ENCODE measurements at regions not wholly inside any gene's neighbourhood (a gene's known extent, or its start where the extent isn't known, plus 50 kb on each side); places are given as distances from the start of the nearest gene placed in this dataset.

DNA sequence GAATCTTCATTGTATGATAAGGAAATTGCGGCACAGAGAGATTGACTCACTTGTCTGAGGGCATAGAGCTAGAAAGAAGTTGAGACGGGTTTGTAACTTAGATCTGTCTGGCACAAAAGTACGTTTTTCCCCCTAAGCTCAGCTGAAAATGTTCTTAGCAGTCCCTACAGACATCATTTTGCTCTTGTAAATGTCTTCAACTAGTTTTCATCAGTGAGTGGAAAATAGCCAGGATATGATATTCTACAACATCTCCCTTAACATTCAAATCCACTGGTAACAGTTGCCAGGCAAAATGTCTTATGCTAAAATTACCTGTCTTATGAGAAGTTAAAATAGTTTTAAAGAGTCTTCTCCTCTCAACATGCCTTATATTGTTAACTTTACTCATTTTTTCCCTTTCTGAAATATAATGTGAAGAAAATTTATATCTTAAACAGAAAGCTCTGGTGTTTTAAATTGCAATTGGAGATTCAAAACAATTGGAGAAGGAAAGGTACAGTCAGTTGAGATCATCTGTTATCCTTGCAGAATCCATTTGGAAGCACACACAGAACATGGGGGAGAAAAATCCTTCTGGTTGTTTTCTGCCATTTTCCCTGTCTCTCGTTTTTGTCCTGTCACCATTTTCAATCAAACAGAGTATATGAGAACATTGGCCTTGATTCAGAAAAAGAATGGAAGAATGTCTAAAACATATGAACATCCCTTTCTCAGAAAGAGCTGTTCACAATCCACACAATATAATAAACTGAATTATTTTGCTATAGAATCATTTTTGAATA, 255.0 kb downstream of the TRIB2 start:
- no peaks in the 10 kb centered on the region for H3K27me3 ChIP-seq (ENCODE audit: control insufficient read depth, extremely low read depth, insufficient read depth, low read length)
- no peaks in the 10 kb centered on the region for H3K79me2 ChIP-seq (ENCODE audit: control insufficient read depth, insufficient read depth, low read length)
- H4K20me1 ChIP-seq (ENCODE audit: control insufficient read depth, extremely low read depth, insufficient read depth, low read length) = no peaks in the 10 kb centered on the region
- FAIRE-seq (no peak), DNase-seq (ENCODE audit: low read depth, low spot score) (no peak)
- peak overlapping the region; percentile 15 for H3K27ac ChIP-seq (ENCODE audit: control insufficient read depth, insufficient read depth, low read length)
- H2AFZ ChIP-seq (ENCODE audit: control insufficient read depth, low read length) = no peak overlapping the region
- H3K4me2 ChIP-seq (ENCODE audit: control insufficient read depth, extremely low read depth, insufficient read depth, low read depth, low read length) = no peak overlapping the region
- H3K9me3 ChIP-seq (ENCODE audit: control insufficient read depth, low read depth, low read length) = no peaks in the 10 kb centered on the region
- H3K4me1 ChIP-seq (ENCODE audit: control insufficient read depth, extremely low read depth, insufficient read depth, low read length) = peaks cover 22% of the 10 kb centered on the region
- H3K9me1 ChIP-seq (ENCODE audit: control insufficient read depth, extremely low read depth, insufficient read depth, low read length) = no peaks in the 10 kb centered on the region
- no peaks in the 10 kb centered on the region for H3K36me3 ChIP-seq (ENCODE audit: control insufficient read depth in 2 of 2, extremely low read depth in 1 of 2, insufficient read depth in 2 of 2, low read length in 2 of 2)
- TF ChIP-seq, protein P1, sequence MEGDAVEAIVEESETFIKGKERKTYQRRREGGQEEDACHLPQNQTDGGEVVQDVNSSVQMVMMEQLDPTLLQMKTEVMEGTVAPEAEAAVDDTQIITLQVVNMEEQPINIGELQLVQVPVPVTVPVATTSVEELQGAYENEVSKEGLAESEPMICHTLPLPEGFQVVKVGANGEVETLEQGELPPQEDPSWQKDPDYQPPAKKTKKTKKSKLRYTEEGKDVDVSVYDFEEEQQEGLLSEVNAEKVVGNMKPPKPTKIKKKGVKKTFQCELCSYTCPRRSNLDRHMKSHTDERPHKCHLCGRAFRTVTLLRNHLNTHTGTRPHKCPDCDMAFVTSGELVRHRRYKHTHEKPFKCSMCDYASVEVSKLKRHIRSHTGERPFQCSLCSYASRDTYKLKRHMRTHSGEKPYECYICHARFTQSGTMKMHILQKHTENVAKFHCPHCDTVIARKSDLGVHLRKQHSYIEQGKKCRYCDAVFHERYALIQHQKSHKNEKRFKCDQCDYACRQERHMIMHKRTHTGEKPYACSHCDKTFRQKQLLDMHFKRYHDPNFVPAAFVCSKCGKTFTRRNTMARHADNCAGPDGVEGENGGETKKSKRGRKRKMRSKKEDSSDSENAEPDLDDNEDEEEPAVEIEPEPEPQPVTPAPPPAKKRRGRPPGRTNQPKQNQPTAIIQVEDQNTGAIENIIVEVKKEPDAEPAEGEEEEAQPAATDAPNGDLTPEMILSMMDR (optimal IDR thresholded peaks at IDR 0.05 in 1 of 3, IDR thresholded peaks at IDR 0.05 in 1 of 3, conservative IDR thresholded peaks at IDR 0.05 in 1 of 3; ENCODE audit: extremely low read depth in 1 of 3, insufficient read depth in 2 of 3, low read length in 3 of 3) = no peak
- TF ChIP-seq EZH2 (IDR thresholded peaks at IDR 0.05; ENCODE audit: low read length) = no peak
- H3K4me3 ChIP-seq (ENCODE audit: control insufficient read depth in 2 of 3, extremely low read depth in 1 of 3, insufficient read depth in 2 of 3, low read depth in 1 of 3, low read length in 3 of 3) = no peak overlapping the region
- dilution Hi-C loops (cut with MboI; ENCODE audit: extremely low pct_ligation_motif_present, low sequenced_read_pairs) = no loop called here
- H3K9ac ChIP-seq (ENCODE audit: control insufficient read depth, extremely low read depth, insufficient read depth, low read length) = no peak overlapping the region

DNA sequence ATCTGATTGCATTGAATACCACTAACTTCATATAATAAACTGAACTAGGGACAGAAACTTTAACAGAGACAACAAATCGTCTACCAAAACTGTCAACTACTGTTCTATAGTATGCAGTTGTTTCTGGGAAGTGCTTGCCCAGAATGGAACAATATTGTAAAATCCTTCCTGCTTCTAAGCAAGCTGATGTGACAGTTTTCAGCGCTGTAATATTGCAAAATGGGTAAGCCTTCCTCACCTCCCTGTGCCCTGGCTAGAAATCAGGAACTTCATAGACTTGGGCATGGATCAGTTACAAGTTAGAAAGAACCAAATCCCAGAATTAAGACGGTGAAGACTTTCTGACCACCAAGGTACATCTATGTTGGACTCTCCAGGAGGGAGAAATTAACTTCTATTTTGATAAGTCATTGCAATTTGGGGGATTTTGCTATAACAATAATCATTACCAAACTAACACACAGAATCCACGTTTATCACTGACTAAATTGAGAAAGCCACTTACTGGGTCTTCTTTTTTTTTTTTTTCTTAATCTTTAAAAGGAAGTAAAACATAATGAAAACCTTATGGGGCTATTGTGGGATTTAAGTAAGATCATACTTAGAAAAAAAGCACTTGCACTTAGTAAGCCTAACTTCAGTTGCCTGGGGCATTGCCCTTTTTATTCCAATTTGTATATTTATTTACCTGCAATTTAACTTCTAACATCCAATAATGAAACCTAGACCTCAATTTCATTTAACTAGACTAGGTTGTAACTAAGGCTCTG, 261.5 kb downstream of the TRIB2 start:
- no peak overlapping the region for H2AFZ ChIP-seq (ENCODE audit: control insufficient read depth, low read length)
- FAIRE-seq (no peak), DNase-seq (ENCODE audit: low read depth, low spot score) (no peak)
- H3K4me3 ChIP-seq (ENCODE audit: control insufficient read depth in 2 of 3, extremely low read depth in 1 of 3, insufficient read depth in 2 of 3, low read depth in 1 of 3, low read length in 3 of 3) = no peak overlapping the region
- H4K20me1 ChIP-seq (ENCODE audit: control insufficient read depth, extremely low read depth, insufficient read depth, low read length) = no peaks in the 10 kb centered on the region
- TF ChIP-seq EZH2 (IDR thresholded peaks at IDR 0.05; ENCODE audit: low read length) = no peak
- TF ChIP-seq, protein P1 (optimal IDR thresholded peaks at IDR 0.05 in 1 of 3, IDR thresholded peaks at IDR 0.05 in 1 of 3, conservative IDR thresholded peaks at IDR 0.05 in 1 of 3; ENCODE audit: extremely low read depth in 1 of 3, insufficient read depth in 2 of 3, low read length in 3 of 3) = no peak
- no peaks in the 10 kb centered on the region for H3K27me3 ChIP-seq (ENCODE audit: control insufficient read depth, extremely low read depth, insufficient read depth, low read length)
- dilution Hi-C loops (cut with MboI; ENCODE audit: extremely low pct_ligation_motif_present, low sequenced_read_pairs) = no loop called here
- no peak overlapping the region for H3K27ac ChIP-seq (ENCODE audit: control insufficient read depth, insufficient read depth, low read length)
- H3K4me1 ChIP-seq (ENCODE audit: control insufficient read depth, extremely low read depth, insufficient read depth, low read length) = peaks cover 16% of the 10 kb centered on the region
- H3K9ac ChIP-seq (ENCODE audit: control insufficient read depth, extremely low read depth, insufficient read depth, low read length) = no peak overlapping the region
- no peaks in the 10 kb centered on the region for H3K9me1 ChIP-seq (ENCODE audit: control insufficient read depth, extremely low read depth, insufficient read depth, low read length)
- no peaks in the 10 kb centered on the region for H3K79me2 ChIP-seq (ENCODE audit: control insufficient read depth, insufficient read depth, low read length)
- no peaks in the 10 kb centered on the region for H3K9me3 ChIP-seq (ENCODE audit: control insufficient read depth, low read depth, low read length)
- no peak overlapping the region for H3K4me2 ChIP-seq (ENCODE audit: control insufficient read depth, extremely low read depth, insufficient read depth, low read depth, low read length)
- no peaks in the 10 kb centered on the region for H3K36me3 ChIP-seq (ENCODE audit: control insufficient read depth in 2 of 2, extremely low read depth in 1 of 2, insufficient read depth in 2 of 2, low read length in 2 of 2)
